ENCODE measurements at regions not wholly inside any gene's neighbourhood (a gene's known extent, or its start where the extent isn't known, plus 50 kb on each side); places are given as distances from the start of the nearest gene placed in this dataset.

DNA sequence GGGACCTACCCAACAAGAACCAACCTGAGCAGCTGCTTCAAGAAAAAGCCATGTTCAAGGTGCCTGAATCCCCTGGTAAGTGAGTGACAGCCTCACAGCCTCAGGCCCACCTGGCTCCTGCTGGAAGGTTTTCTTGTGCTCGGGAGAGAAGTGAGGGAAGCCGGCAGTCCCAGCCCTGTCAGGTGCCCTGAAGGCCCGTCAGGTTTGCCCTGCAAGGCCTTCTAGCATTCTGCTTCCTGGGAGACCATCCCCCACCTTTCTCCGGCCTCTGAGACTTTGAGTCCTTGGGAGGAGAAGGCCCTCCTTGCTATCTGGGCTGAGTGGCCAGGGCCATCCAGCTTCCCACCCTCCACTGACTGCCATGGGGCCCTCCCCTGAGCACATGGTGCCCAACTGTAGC is 166.7 kb upstream of the ZNF267 start (continued):
- TF ChIP-seq KDM1A (IDR thresholded peaks at IDR 0.05; ENCODE audit: borderline replicate concordance) = no peak
- TF ChIP-seq BACH1 (IDR thresholded peaks at IDR 0.05; ENCODE audit: borderline replicate concordance) = no peak
- no peak for TF ChIP-seq RCOR1 (conservative IDR thresholded peaks at IDR 0.05; ENCODE audit: low read depth, low read length)
- TF ChIP-seq SUPT20H (IDR thresholded peaks at IDR 0.05; ENCODE audit: borderline replicate concordance, control insufficient read depth, low read depth, low read length) = no peak
- TF ChIP-seq, protein P1, sequence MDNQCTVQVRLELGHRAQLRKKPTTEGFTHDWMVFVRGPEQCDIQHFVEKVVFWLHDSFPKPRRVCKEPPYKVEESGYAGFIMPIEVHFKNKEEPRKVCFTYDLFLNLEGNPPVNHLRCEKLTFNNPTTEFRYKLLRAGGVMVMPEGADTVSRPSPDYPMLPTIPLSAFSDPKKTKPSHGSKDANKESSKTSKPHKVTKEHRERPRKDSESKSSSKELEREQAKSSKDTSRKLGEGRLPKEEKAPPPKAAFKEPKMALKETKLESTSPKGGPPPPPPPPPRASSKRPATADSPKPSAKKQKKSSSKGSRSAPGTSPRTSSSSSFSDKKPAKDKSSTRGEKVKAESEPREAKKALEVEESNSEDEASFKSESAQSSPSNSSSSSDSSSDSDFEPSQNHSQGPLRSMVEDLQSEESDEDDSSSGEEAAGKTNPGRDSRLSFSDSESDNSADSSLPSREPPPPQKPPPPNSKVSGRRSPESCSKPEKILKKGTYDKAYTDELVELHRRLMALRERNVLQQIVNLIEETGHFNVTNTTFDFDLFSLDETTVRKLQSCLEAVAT (IDR thresholded peaks at IDR 0.05) = no peak
- TF ChIP-seq, protein P2, sequence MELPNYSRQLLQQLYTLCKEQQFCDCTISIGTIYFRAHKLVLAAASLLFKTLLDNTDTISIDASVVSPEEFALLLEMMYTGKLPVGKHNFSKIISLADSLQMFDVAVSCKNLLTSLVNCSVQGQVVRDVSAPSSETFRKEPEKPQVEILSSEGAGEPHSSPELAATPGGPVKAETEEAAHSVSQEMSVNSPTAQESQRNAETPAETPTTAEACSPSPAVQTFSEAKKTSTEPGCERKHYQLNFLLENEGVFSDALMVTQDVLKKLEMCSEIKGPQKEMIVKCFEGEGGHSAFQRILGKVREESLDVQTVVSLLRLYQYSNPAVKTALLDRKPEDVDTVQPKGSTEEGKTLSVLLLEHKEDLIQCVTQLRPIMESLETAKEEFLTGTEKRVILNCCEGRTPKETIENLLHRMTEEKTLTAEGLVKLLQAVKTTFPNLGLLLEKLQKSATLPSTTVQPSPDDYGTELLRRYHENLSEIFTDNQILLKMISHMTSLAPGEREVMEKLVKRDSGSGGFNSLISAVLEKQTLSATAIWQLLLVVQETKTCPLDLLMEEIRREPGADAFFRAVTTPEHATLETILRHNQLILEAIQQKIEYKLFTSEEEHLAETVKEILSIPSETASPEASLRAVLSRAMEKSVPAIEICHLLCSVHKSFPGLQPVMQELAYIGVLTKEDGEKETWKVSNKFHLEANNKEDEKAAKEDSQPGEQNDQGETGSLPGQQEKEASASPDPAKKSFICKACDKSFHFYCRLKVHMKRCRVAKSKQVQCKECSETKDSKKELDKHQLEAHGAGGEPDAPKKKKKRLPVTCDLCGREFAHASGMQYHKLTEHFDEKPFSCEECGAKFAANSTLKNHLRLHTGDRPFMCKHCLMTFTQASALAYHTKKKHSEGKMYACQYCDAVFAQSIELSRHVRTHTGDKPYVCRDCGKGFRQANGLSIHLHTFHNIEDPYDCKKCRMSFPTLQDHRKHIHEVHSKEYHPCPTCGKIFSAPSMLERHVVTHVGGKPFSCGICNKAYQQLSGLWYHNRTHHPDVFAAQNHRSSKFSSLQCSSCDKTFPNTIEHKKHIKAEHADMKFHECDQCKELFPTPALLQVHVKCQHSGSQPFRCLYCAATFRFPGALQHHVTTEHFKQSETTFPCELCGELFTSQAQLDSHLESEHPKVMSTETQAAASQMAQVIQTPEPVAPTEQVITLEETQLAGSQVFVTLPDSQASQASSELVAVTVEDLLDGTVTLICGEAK (IDR thresholded peaks at IDR 0.05; ENCODE audit: borderline replicate concordance) = no peak
- TF ChIP-seq, protein P3, sequence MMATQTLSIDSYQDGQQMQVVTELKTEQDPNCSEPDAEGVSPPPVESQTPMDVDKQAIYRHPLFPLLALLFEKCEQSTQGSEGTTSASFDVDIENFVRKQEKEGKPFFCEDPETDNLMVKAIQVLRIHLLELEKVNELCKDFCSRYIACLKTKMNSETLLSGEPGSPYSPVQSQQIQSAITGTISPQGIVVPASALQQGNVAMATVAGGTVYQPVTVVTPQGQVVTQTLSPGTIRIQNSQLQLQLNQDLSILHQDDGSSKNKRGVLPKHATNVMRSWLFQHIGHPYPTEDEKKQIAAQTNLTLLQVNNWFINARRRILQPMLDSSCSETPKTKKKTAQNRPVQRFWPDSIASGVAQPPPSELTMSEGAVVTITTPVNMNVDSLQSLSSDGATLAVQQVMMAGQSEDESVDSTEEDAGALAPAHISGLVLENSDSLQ (IDR thresholded peaks at IDR 0.05) = no peak
- TF ChIP-seq, protein P4, sequence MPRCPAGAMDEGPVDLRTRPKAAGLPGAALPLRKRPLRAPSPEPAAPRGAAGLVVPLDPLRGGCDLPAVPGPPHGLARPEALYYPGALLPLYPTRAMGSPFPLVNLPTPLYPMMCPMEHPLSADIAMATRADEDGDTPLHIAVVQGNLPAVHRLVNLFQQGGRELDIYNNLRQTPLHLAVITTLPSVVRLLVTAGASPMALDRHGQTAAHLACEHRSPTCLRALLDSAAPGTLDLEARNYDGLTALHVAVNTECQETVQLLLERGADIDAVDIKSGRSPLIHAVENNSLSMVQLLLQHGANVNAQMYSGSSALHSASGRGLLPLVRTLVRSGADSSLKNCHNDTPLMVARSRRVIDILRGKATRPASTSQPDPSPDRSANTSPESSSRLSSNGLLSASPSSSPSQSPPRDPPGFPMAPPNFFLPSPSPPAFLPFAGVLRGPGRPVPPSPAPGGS (IDR thresholded peaks at IDR 0.05; ENCODE audit: borderline replicate concordance, insufficient read depth, low read depth, low read length, poor library complexity, severe bottlenecking) = no peak
- TF ChIP-seq RFX5 (IDR thresholded peaks at IDR 0.05; ENCODE audit: low read depth, low read length) = no peak
- no peak for TF ChIP-seq BHLHE40 (IDR thresholded peaks at IDR 0.05; ENCODE audit: borderline replicate concordance in 1 of 2, low read depth in 2 of 2, low read length in 1 of 2)

All from GM12878 (cell line).